ENCODE measurements at regions not wholly inside any gene's neighbourhood (a gene's known extent, or its start where the extent isn't known, plus 50 kb on each side); places are given as distances from the start of the nearest gene placed in this dataset.
"Not testable (repeated sequence)": the region's sequence is repeated elsewhere in the genome, so short reads cannot be mapped to it uniquely, and the experiment has no call there.

- H2AFZ ChIP-seq (ENCODE audit: low read length); H3K9ac ChIP-seq (replicated peaks in 1 of 4; ENCODE audit: extremely low read depth in 1 of 4, low read depth in 3 of 4, low read length in 3 of 4); POLR2A ChIA-PET (ENCODE audit: partially characterized antibody); H2BK12ac ChIP-seq (ENCODE audit: low read depth, low read length); DNase-seq (ENCODE audit: low read depth in 1 of 2, low spot score in 2 of 2); H3K4me3 ChIP-seq (ENCODE audit: extremely low read depth in 1 of 4, insufficient read depth in 2 of 4, low read depth in 3 of 4, low read length in 4 of 4); H3K27me3 ChIP-seq (replicated peaks in 1 of 4; ENCODE audit: control insufficient read depth in 3 of 4, extremely low read depth in 1 of 4, insufficient read depth in 3 of 4, low read length in 3 of 4); H3K27ac ChIP-seq (ENCODE audit: low read depth, low read length); H3K23me2 ChIP-seq (ENCODE audit: low read depth, low read length); H4K8ac ChIP-seq (ENCODE audit: extremely low read depth, insufficient read depth, low read length); H4K20me1 ChIP-seq (replicated peaks in 1 of 2; ENCODE audit: control insufficient read depth in 1 of 2, insufficient read depth in 2 of 2, low read length in 2 of 2); H3K79me2 ChIP-seq (ENCODE audit: control insufficient read depth in 1 of 2, insufficient read depth in 2 of 2, low read length in 2 of 2); H3K4me2 ChIP-seq (ENCODE audit: insufficient read depth in 1 of 2, low read depth in 2 of 2, low read length in 2 of 2); H3K14ac ChIP-seq (ENCODE audit: insufficient read length); H3K18ac ChIP-seq (ENCODE audit: extremely low read depth, low read length); H3K36me3 ChIP-seq (ENCODE audit: control insufficient read depth in 2 of 4, insufficient read depth in 4 of 4, low read length in 3 of 4); H4K91ac ChIP-seq (replicated peaks; ENCODE audit: insufficient read length, low read length); H2AK5ac ChIP-seq (ENCODE audit: low read depth, low read length); H3K4ac ChIP-seq (replicated peaks; ENCODE audit: insufficient read length, low read depth, low read length); H3K4me1 ChIP-seq (replicated peaks in 1 of 4; ENCODE audit: control insufficient read depth in 3 of 4, insufficient read depth in 4 of 4, low read length in 3 of 4); H4K5ac ChIP-seq (ENCODE audit: insufficient read length, low read depth, low read length); FAIRE-seq; H3K79me1 ChIP-seq (ENCODE audit: low read depth, low read length); H2BK120ac ChIP-seq (replicated peaks; ENCODE audit: low read depth, low read length); H3K23ac ChIP-seq (ENCODE audit: insufficient read length); H2BK15ac ChIP-seq (ENCODE audit: low read length); H2BK20ac ChIP-seq (ENCODE audit: low read length); H3K56ac ChIP-seq (replicated peaks; ENCODE audit: insufficient read length, low read depth, low read length); H2BK5ac ChIP-seq (ENCODE audit: low read depth, low read length): not testable (repeated sequence)
- H3K9me3 ChIP-seq (ENCODE audit: insufficient read depth in 2 of 2, low read depth in 1 of 2, low read length in 1 of 2) = peaks cover 23 to 81% of the 10 kb centered on the region in 2 experiments; a peak in 3 of 4 replicates
- 80% methylated on average over 8 of the region's 24 CpGs; no CpG with 5 or more reads in 1 of the 2 experiments for WGBS, 2 experiments (ENCODE audit: extremely low coverage in 1 of 2, insufficient coverage in 1 of 2, insufficient read length in 1 of 2, insufficient replicate concordance in 2 of 2, low coverage in 1 of 2, low lambda C conversion rate in 2 of 2, missing lambda C conversion rate in 1 of 2)
- CTCF ChIA-PET (ENCODE audit: partially characterized antibody) = interaction anchor here (0.5 to 1.1 kb wide), 3 partner anchors 30 to 210 kb away, joined by 3 read pairs; no protein-coding TSS in a partner anchor
Observed at GRCh38 chr17:83173180-83173913, 93.9 kb downstream of the METRNL start.
